Astrocyte of the hippocampus (primary cell): ENCODE measurements at regions not wholly inside any gene's neighbourhood (a gene's known extent, or its start where the extent isn't known, plus 50 kb on each side); places are given as distances from the start of the nearest gene placed in this dataset.

Experiments
- DNase-seq: peaks from one replicate; pipeline ENCODE4 v3.0.0; 2011; ENCODE audit warnings: low read depth, low spot score

GRCh38 chr6:94377835-94378234 is 958.5 kb upstream of the EPHA7 start:
- no peak for DNase-seq

DNA sequence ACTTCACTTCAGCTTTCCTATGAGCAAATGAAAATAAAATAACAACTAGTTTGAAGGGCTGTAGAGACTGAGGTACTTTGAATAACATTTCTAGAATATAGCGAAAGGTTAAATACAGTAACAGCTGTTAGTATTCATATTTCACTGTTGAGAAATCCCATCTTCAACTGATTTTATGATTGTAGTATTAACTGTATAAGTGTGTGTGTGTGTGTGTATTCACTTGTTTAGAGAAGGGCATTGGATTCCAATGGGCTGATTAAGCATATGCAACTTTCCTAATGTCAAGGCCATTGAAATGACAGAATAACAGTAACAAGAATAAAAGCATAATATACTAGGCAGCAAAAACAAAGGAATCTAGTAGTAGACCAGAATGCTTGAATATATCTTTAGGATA is 957.5 kb upstream of the EPHA7 start:
- no peak for DNase-seq

DNA sequence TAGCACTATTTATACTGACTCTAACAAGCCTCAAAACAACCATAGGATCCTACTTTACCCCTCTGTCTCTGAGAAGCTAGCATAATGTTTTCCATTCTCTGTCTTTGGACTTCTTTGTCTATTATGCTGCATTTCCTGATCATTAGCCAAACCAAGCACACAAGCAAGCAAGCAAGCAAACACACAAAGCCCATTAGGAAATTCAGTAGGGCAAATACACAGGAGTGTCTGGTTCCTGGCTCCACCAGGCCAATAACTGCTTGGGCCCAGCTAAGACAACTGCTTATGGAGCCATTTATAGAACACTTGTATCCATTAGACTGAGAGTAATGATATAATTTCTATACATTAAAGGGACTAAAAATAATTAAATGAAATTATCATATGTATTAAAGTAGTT is 952.9 kb upstream of the EPHA7 start:
- peak; percentile 13 for DNase-seq

DNA sequence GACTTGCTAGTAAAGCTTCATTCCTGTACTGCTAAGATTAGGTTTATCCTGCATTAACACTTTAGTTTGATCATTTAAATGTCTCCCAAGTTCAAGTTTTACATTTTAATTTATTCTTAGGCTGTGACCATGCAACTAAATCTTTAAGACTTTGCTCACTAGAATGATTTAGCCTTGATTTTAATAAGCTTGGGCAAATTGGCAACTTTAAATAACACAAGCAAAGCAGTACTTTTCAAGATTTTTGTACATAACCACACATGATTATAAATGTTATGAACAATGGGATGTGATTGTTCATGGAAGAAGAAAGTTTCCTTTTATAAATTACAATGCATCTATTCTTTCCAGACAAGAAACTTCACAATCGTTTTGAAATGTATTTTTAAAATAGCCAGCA is 948.0 kb upstream of the EPHA7 start:
- no peak for DNase-seq

DNA sequence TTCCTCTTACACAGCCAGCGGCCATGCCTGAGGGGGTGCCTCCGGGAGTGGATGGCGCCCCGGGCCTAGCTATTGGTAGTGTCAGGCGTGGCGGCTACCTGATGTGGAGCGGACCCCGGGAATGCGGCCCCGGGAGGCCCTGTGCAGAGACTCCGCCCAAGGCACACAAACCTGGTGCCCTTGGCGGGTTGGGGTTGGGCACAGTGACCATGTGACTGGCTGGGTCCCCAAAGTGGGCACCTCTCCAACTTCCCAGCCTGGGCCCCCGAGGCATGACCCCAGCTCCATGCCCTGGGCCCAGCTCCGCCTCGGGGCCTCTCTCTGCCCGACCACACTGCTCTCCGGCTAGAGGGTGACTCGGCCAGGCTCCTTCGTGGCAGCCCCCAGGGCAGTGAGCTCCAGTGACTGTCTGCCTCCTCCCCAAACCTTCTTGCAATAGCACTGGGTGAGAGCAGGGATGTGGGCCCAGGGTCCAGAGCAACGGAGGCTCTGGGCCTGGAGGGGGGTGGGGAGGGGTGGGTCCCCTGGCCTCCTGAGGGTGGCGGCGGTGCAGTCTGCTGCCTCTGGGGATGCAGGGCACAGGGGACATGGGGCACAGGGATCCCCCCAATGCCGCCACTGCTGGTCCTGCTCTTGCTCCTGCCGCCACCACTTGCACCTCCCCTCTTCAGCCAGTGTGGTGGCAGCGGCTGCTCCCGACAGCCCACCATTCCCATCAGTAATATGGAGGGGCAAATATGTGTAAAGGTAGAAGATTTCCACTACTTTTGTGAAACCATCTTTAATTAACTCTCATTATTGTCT is 942.9 kb upstream of the EPHA7 start:
- no peak for DNase-seq

- no peak for DNase-seq
These were observed 942.1 kb upstream of the EPHA7 start for GRCh38 chr6:94361304-94362060.

DNA sequence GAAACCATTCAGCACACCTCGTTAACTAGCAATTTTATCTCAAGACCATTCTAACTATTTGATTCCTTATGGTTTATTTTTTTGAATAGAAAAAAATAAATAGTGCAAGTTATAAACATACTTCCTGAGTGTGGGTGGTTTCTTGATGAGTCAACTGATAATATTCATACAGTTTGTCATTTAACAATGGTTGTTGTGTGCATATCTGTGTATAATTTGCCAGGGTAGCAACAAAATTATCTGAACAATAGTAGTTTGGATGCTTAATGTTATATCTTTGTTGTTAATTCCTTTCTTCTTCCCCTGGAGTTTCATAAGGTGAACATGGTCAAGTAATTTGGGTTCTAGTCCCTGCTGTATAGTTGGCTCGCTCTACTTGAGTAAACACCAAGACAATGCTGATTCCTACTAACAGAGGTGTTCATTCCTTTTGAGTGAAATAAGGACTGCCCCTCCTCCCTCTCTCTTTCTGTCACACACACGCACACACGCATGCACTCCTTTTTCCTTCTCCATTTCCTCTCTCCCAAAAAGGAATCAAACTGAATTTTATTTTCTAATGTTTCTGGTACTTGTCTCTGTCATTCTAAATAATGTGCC is 938.1 kb upstream of the EPHA7 start:
- no peak for DNase-seq

DNA sequence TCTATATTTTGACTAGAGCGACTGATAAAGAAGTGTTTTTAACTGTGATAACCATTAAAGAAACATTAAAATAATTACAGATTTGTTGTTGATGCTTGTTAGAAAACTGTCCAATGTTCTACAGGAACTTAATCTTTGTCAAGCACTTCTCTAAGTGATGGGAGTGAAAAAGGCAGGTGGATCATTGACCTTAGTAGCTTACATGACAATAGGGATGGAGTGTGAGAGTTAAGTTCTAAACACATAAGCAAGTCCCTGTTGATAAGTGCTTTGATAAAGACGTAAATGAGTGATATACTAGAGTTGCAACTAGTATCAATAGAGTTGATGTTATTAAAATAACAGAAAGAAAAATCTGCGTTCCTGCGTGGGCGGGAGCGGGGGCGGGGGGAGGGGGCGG is 931.5 kb upstream of the EPHA7 start:
- no peak for DNase-seq

DNA sequence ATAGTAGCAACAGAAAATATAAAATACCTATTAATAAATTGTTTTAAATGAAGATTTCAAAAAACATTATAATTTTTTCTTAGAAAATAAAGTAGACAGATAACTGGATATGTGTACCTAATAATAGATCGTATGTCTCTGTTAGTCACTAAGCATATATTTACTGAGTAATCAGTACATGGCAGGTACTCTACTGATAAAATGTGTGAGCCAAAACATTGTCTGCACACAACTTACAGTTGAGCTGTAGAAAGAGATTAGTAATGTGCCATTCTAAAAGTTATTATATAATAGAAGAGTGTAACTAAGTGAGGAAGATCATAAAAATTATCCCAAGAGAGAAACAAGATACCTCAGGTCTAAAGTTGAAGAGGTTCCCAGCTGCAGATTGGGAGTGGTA is 929.9 kb upstream of the EPHA7 start:
- DNase-seq = no peak

GRCh38 chr6:94344866-94345265 is 925.5 kb upstream of the EPHA7 start:
- DNase-seq = no peak

DNA sequence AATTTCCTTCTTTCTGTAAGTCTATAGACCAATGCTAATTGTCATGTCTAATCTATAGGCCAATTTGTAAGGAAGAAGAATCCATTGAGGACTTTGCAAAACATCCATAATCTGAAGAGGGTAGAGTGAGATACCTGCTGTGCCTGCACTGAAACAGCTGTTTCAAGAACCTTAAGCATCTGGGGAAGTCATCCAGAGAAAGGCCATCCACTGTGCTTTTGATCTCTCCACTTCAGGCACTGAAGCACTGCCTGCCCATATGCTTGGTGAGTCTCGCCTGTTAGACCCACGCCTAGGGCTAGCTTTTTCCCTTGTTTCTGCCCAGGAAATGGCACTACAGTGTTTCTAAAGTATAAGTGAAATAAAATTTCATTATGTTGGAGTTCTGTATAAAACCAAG is 921.8 kb upstream of the EPHA7 start:
- DNase-seq = no peak

DNA sequence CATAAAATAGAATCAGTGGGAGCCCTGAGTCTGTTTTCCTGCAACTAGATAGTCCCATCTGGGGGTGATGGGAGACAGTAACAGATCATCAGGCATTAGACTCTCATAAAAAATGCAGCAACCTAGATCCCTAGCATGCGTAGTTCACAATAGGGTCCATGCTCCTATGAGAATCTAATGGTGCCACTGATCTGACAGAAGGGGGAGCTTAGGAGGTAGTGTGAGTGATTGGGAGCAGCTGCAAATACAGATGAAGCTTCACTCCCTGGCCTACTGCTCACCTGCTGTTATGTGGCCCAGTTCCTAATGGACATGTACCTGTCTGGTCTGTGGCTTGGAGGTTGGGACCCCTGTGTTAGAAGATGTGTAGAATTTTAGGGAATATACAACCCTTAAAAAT is 904.5 kb upstream of the EPHA7 start:
- peak; percentile 2 for DNase-seq

- peak; percentile 1 for DNase-seq
These were observed 881.2 kb upstream of the EPHA7 start for GRCh38 chr6:94300424-94301144.

GRCh38 chr6:94289131-94289530 is 869.8 kb upstream of the EPHA7 start:
- DNase-seq = no peak

DNA sequence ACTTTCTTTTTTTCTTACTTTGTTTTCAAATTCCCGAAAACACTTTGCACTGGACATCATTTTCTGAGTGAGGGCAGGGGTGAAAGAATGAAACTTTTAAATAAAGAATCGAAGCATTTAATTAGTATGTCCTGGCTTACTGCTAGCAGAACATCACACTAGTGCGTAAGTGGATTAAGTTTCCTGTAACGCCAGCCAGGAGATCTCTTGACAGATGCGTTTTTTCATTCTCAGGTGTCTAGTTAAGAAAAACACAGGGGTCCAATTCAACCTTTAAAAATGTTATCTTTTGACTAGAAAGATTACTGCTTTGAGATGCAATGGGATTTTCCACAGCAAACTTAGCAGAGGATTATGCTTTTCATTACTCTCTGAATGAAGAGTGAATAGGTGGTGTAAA is 858.8 kb upstream of the EPHA7 start:
- DNase-seq = no peak

GRCh38 chr6:94272327-94272726 is 853.0 kb upstream of the EPHA7 start:
- DNase-seq = no peak

- DNase-seq = peak; percentile 4
These were observed 851.0 kb upstream of the EPHA7 start for GRCh38 chr6:94270091-94270948.

DNA sequence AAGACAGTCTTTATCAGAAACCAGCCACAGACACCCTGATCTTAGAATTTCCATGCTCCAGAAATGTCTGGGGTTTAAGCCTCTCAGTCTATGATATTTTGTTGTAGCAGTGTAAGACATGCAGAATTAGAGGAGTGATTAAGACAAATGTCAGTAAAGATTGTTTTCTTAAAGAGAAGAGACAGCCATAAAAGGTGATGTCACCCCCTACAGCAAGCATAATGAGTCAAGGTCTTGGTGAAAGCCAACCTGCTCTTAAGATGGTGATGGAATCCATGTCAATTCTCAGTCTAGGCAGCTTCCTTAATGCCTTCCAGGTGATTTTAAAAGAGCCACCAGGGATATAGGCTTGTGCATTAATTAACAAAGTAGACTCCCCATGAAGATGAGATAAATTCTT is 849.9 kb upstream of the EPHA7 start:
- no peak for DNase-seq

DNA sequence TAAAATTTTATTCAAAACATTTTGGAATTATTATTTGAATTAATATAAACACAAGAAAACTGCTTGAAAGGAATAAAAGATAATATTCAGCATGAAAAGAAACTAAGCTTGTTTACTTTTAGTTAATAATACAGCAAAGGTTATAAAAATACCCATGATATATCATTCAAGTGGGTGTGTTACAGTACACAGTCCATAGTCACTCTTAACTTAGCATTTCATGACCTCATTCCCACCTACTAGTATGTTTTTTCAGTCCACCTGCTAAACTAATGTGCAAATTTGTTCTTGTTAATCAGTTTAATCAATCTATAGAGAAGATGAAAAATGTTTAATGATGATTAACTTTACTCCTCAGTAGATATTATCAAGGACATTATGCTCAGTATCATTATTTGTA is 841.4 kb upstream of the EPHA7 start:
- DNase-seq = no peak

DNA sequence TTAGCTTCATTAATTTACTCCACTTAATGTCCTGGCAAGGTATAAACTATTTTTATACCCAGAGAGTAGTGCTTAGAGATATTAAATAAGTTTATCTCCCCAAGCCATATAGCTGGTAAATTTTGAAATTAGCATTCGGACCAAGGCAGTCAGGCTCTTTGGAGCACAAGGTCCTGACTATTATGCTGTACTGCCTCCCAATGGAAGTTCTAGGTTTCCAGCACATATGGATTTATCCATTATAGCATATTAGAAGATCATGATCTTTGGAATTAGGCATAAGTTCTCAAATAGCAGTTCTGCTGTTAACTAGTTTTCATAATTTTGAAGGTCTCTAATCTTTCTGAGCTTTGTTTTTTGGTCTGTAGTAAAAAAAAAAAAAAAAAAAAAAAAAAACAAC is 835.3 kb upstream of the EPHA7 start:
- peak; percentile 23 for DNase-seq

- no peak for DNase-seq
These were observed 832.5 kb upstream of the EPHA7 start for GRCh38 chr6:94251878-94252277.
